Activated B cell treated with CpG ODN at 0.5 μM for 24 hours (primary cell): ENCODE measurements at regions not wholly inside any gene's neighbourhood (a gene's known extent, or its start where the extent isn't known, plus 50 kb on each side); places are given as distances from the start of the nearest gene placed in this dataset.

ENCODE experiments used
- ATAC-seq: fragments of 200-7000 bp; cut with Tn5 transposase; one replicate; pipeline ENCODE4 v1.10.0; 2021; ENCODE audit warnings: low read depth, mild to moderate bottlenecking, moderate library complexity
- CTCF ChIA-PET: fragments of 350-600 bp; sonication (Branson Sonifier 250); formaldehyde crosslinking; loops from one replicate; lab custom pipeline; 2021; ENCODE audit warnings: antibody characterized with exemption; lab: Charles Lee
- POLR2A ChIA-PET: fragments of 350-600 bp; sonication (Branson Sonifier 250); formaldehyde crosslinking; loops from one replicate; lab custom pipeline; 2021; ENCODE audit warnings: antibody characterized with exemption; lab: Charles Lee
- DNase-seq: peaks from one replicate; pipeline ENCODE4 v3.0.0; 2022
- H3K27ac Mint-ChIP-seq: one replicate; pipeline ENCODE4 v1.8.0; 2020; ENCODE audit warnings: mixed read lengths
- H3K27me3 Mint-ChIP-seq: one replicate; pipeline ENCODE4 v1.8.0; 2021; ENCODE audit warnings: mixed read lengths
- H3K36me3 Mint-ChIP-seq: one replicate; pipeline ENCODE4 v1.8.0; 2021; ENCODE audit warnings: low read depth, mixed read lengths
- H3K4me1 Mint-ChIP-seq: one replicate; pipeline ENCODE4 v1.8.0; 2021; ENCODE audit warnings: mixed read lengths
- H3K4me3 Mint-ChIP-seq: one replicate; pipeline ENCODE4 v1.8.0; 2020; ENCODE audit warnings: mild to moderate bottlenecking, mixed read lengths
- H3K9me3 Mint-ChIP-seq: one replicate; pipeline ENCODE4 v1.8.0; 2020; ENCODE audit warnings: mixed read lengths
- CTCF ChIP-seq: fragments of 200-600 bp; IDR thresholded peaks from one replicate; pipeline ENCODE4 v1.8.0; 2022; ENCODE audit warnings: antibody characterized with exemption, mild to moderate bottlenecking
- intact Hi-C: fragments of 100-400 bp; cut with micrococcal nuclease; formaldehyde crosslinking; loops from one replicate; pipeline ENCODE4 v1.15.1; 2024

GRCh38 chr15:95994418-95994817 is 336.1 kb upstream of the NR2F2 start:
- no peak overlapping the region for H3K27ac Mint-ChIP-seq
- no peaks in the 10 kb centered on the region for H3K36me3 Mint-ChIP-seq
- no peaks in the 10 kb centered on the region for H3K9me3 Mint-ChIP-seq
- ATAC-seq (no peak), DNase-seq (no peak)
- TF ChIP-seq CTCF = no peak
- CTCF ChIA-PET = no interaction called here
- POLR2A ChIA-PET = no interaction called here
- H3K4me3 Mint-ChIP-seq = no peak overlapping the region
- H3K4me1 Mint-ChIP-seq = no peaks in the 10 kb centered on the region
- intact Hi-C loops = no loop called here
- no peaks in the 10 kb centered on the region for H3K27me3 Mint-ChIP-seq

- ATAC-seq = no peak
- no peaks in the 10 kb centered on the region for H3K27me3 Mint-ChIP-seq
- no peak for TF ChIP-seq CTCF
These were observed 334.9 kb upstream of the NR2F2 start for GRCh38 chr15:95995375-95996168.

DNA sequence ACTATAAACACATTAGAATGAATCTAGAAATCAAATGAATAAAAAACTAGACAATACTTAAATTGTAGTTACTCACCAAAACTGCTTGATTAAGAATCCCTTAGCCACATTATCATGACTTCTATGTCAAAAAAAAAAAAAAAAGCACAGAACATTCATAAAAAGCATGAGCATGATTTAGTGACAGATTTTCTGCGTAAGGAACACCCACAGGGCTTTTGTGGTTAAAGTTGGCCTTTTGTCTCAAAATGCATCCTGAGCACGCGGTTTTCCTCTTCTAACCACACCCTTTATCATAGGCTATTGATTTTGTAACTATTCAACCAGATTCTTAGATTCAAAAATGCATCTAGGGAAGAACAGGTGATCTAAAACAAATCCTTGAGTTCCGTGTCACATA is 334.0 kb upstream of the NR2F2 start:
- CTCF ChIA-PET = no interaction called here
- ATAC-seq (no peak), DNase-seq (no peak)
- POLR2A ChIA-PET = no interaction called here
- Mint-ChIP-seq H3K4me3 (no peak overlapping the region), H3K27ac (no peak overlapping the region), H3K4me1 (no peaks in the 10 kb centered on the region), H3K36me3 (no peaks in the 10 kb centered on the region), H3K9me3 (no peaks in the 10 kb centered on the region), H3K27me3 (no peaks in the 10 kb centered on the region)
- intact Hi-C loops = no loop called here
- no peak for TF ChIP-seq CTCF

More at GRCh38 chr15:95995375-95996168, 334.9 kb upstream of the NR2F2 start:
- intact Hi-C loops = no loop called here
- CTCF ChIA-PET = no interaction called here
- Mint-ChIP-seq H3K36me3 (no peaks in the 10 kb centered on the region), H3K9me3 (no peaks in the 10 kb centered on the region), H3K4me3 (no peak overlapping the region), H3K4me1 (no peaks in the 10 kb centered on the region), H3K27ac (no peak overlapping the region)
- POLR2A ChIA-PET = no interaction called here
- DNase-seq = no peak

- no peak for ATAC-seq
- Mint-ChIP-seq H3K27ac (no peak overlapping the region), H3K9me3 (no peaks in the 10 kb centered on the region), H3K27me3 (no peaks in the 10 kb centered on the region), H3K4me3 (no peak overlapping the region), H3K36me3 (no peaks in the 10 kb centered on the region), H3K4me1 (no peaks in the 10 kb centered on the region)
- ChIA-PET POLR2A (no interaction called here), CTCF (no interaction called here)
- intact Hi-C loops = no loop called here
- no peak for DNase-seq
- no peak for TF ChIP-seq CTCF
These were observed 331.6 kb upstream of the NR2F2 start for GRCh38 chr15:95998935-95999334.

DNA sequence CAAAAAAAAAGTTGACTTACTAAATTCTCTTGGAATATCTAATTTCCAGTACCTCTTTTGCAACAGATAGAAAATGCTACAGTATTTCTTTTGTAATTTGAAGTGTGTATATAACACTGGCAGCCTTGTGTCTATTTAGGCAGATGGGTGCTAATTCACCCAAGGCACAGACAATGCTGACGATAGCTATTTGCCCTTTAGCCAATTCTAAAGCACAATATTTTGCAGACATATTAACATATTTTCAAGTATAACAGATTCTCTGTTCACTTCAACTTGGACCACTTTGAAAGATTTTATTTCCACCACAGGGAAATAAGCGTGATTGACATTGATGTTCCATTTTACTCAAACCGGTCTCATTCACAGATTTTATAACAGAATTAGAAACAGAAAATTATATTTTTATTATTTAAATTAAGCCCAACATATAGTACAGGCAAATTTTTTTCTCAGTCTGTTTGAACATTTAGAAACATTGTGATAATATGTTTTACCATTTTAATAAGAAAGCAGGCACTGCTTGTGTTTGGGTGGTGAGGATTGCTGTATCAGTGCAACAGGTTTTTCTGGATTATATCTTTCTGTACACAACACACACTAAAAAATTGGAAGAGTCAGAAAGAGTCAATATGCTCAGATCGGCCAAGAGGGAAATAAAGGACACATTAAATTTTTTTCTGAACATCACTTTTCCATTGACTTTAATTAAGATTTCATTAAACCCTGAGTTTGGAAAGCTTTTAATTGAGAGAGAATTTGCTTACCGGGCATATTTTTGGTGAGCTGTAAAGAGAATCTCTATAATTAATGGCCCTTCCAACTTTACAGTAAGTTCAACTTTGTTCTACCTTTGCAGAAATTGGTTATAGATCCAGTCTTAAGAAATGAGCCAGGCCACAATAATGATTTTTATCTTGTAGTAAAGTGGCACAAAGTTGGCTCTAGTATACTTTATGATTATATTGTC is 327.3 kb upstream of the NR2F2 start:
- no peaks in the 10 kb centered on the region for H3K36me3 Mint-ChIP-seq
- peaks cover 3% of the 10 kb centered on the region for H3K9me3 Mint-ChIP-seq
- H3K4me1 Mint-ChIP-seq = no peaks in the 10 kb centered on the region
- H3K27me3 Mint-ChIP-seq = no peaks in the 10 kb centered on the region
- no peak overlapping the region for H3K27ac Mint-ChIP-seq
- ChIA-PET CTCF (no interaction called here), POLR2A (no interaction called here)
- TF ChIP-seq CTCF = no peak
- ATAC-seq (no peak), DNase-seq (no peak)
- no peak overlapping the region for H3K4me3 Mint-ChIP-seq
- intact Hi-C loops = no loop called here
